K562 (cell line): ENCODE measurements at regions not wholly inside any gene's neighbourhood (a gene's known extent, or its start where the extent isn't known, plus 50 kb on each side); places are given as distances from the start of the nearest gene placed in this dataset.

Experiments used
- ATAC-seq: fragments of 200-7000 bp; cut with Tn5 transposase; 3 replicates; pipeline ENCODE4 v1.9.1; 2020; ENCODE audit warnings: moderate library complexity
- BruUV-seq: library from RNA; stranded (reverse); fragments of 400-500 nt; replicated peaks from 2 replicates; lab custom pipeline; 2021; lab: Mats Ljungman, UMichigan
- CTCF ChIA-PET: fragments of 300-600 bp; formaldehyde crosslinking; extraction: SDS; loops from one replicate; lab custom pipeline; 2021; ENCODE audit warnings: low intra/inter-chr PET ratio; lab: Yijun Ruan, JAX
- POLR2A ChIA-PET: fragments of 300-600, 350-650 bp; sonication (Branson Sonifier 250); formaldehyde crosslinking; extraction: SDS; loops from one replicate; lab custom pipeline; 2021; ENCODE audit warnings: antibody characterized with exemption, inconsistent platforms; lab: Yijun Ruan, JAX
- DNase-seq, 4 experiments: peaks; one replicate each; pipeline versions ENCODE4 v3.0.0 to v3.0.0-alpha.2; 2011 to 2018; ENCODE audit warnings: low spot score in 3 of 4, mixed read lengths in 3 of 4; ENCODE audit errors: extremely low read depth in 1 of 4
- FAIRE-seq: peaks from 2 replicates; lab custom pipeline; 2011; peaks lifted over from hg19 to GRCh38; lab: Jason Lieb, UNC
- H2AFZ ChIP-seq: 2 replicates; pipeline ENCODE4 v1.6.0; 2011; ENCODE audit warnings: low read depth, low read length, control low read depth, inconsistent platforms
- H3K27ac ChIP-seq: fragments of 200-600 bp; 3 replicates; pipeline ENCODE4 v1.8.0; 2011; ENCODE audit warnings: low read depth, mild to moderate bottlenecking, control low read depth, inconsistent platforms, low read length, moderate library complexity, mixed read lengths; ENCODE audit errors: extremely low read depth
- H3K27me3 ChIP-seq, 2 experiments: fragments of 300-600 bp in 1 of 2; 2 replicates in 1 of 2; 3 replicates in 1 of 2; pipeline versions ENCODE4 v1.6.0 to v1.8.0; 2011; ENCODE audit warnings: inconsistent platforms in 2 of 2, low read length in 2 of 2, mild to moderate bottlenecking in 1 of 2, mixed read lengths in 1 of 2, moderate library complexity in 1 of 2; ENCODE audit not compliant: control insufficient read depth in 2 of 2, insufficient read depth in 2 of 2
- H3K36me3 ChIP-seq: fragments of 300-600 bp; 3 replicates; pipeline ENCODE4 v1.8.0; 2011; ENCODE audit warnings: mild to moderate bottlenecking, low read length, inconsistent platforms; ENCODE audit not compliant: control insufficient read depth, insufficient read depth
- H3K4me1 ChIP-seq, 2 experiments: fragments of 200-600 bp in 1 of 2; replicated peaks in 1 of 2; 2 replicates in 1 of 2; 3 replicates in 1 of 2; pipeline versions ENCODE4 v1.5.1 to v1.8.0; 2011; ENCODE audit warnings: inconsistent platforms in 2 of 2, low read length in 2 of 2, mild to moderate bottlenecking in 1 of 2, mixed read lengths in 1 of 2, moderate library complexity in 1 of 2; ENCODE audit not compliant: control insufficient read depth in 2 of 2, insufficient read depth in 2 of 2
- H3K4me2 ChIP-seq: 2 replicates; pipeline ENCODE4 v1.6.1; 2011; ENCODE audit warnings: low read length, control low read depth, inconsistent platforms, mixed read lengths; ENCODE audit not compliant: insufficient read depth
- H3K4me3 ChIP-seq: fragments of 200-600 bp; sonication (generic), shearing (Covaris generic); 2 replicates; pipeline ENCODE4 v1.5.1; 2016; ENCODE audit warnings: control low read depth, inconsistent platforms
- H3K79me2 ChIP-seq: fragments of 200-600 bp; 3 replicates; pipeline ENCODE4 v1.8.0; 2011; ENCODE audit warnings: low read length, inconsistent platforms; ENCODE audit not compliant: control insufficient read depth, insufficient read depth
- H3K9ac ChIP-seq, 2 experiments: 2 replicates each; pipeline versions ENCODE4 v1.6.0 to v1.6.1; 2011; ENCODE audit warnings: low read depth in 2 of 2, low read length in 2 of 2, control low read depth in 1 of 2, inconsistent platforms in 1 of 2, mild to moderate bottlenecking in 1 of 2, mixed read lengths in 1 of 2; ENCODE audit not compliant: insufficient read depth in 1 of 2
- H3K9me1 ChIP-seq: one replicate; pipeline ENCODE4 v1.6.0; 2011; ENCODE audit warnings: inconsistent platforms, mild to moderate bottlenecking, low read length, moderate library complexity; ENCODE audit not compliant: control insufficient read depth, insufficient read depth
- H3K9me3 ChIP-seq: replicated peaks from 2 replicates; pipeline ENCODE4 v1.5.1; 2011; ENCODE audit warnings: low read depth, low read length, inconsistent platforms; ENCODE audit not compliant: control insufficient read depth, insufficient read depth
- H4K20me1 ChIP-seq: replicated peaks from 2 replicates; pipeline ENCODE4 v1.6.1; 2011; ENCODE audit warnings: low read length, inconsistent platforms, mixed read lengths; ENCODE audit not compliant: control insufficient read depth, insufficient read depth
- BRD4 ChIP-seq: fragments of 200-600 bp; sonication (generic); IDR thresholded peaks from 2 replicates; pipeline ENCODE4 v1.6.1; 2017; ENCODE audit warnings: inconsistent platforms
- CHAMP1 ChIP-seq: fragments of 450-650 bp; IDR thresholded peaks from 2 replicates; pipeline ENCODE4 v1.6.1; 2016; ENCODE audit warnings: mild to moderate bottlenecking
- ESRRA ChIP-seq: fragments of 450-650 bp; IDR thresholded peaks from 2 replicates; pipeline ENCODE4 v1.6.1; 2014; ENCODE audit warnings: low read depth, mild to moderate bottlenecking, moderate library complexity, borderline replicate concordance
- JUN ChIP-seq, 2 experiments: sonication (generic) in 1 of 2; formaldehyde crosslinking in 1 of 2; IDR thresholded peaks; 2 replicates each; pipeline versions ENCODE4 v1.6.1 to v1.8.0; 2012 to 2022; ENCODE audit warnings: borderline replicate concordance in 2 of 2, mild to moderate bottlenecking in 2 of 2, improper control_type of control experiment in 1 of 2, low read depth in 1 of 2, low read length in 1 of 2, missing genetic modification reagents in 1 of 2
- JUNB ChIP-seq: fragments of 450-650 bp; formaldehyde crosslinking; conservative IDR thresholded peaks from 2 replicates; pipeline ENCODE4 v1.4.0; 2020; ENCODE audit warnings: mild to moderate bottlenecking
- KAT2B ChIP-seq: IDR thresholded peaks from one replicate; pipeline ENCODE4 v1.6.1; 2012; ENCODE audit warnings: low read depth, mild to moderate bottlenecking, control low read depth, inconsistent platforms, low read length, moderate library complexity
- ZNF280B ChIP-seq: fragments of 250-450 bp; sonication (Bioruptor Pico); IDR thresholded peaks from 2 replicates; pipeline ENCODE4 v1.5.1; 2021; ENCODE audit warnings: mild to moderate bottlenecking
- WGBS: fragments of 100-300 bp; shearing (Covaris generic); methylation state at CpG from one replicate; pipeline ENCODE4 v1.1.6; 2016; ENCODE audit warnings: low coverage, mixed read lengths; ENCODE audit not compliant: insufficient coverage; ENCODE audit errors: missing lambda C conversion rate; 5-methylcytosine and 5-hydroxymethylcytosine counted together
- in situ Hi-C: fragments of 300-500 bp; cut with MboI; formaldehyde crosslinking; loops from 4 replicates; pipeline ENCODE4 v1.15.0; 2018; ENCODE audit warnings: inconsistent platforms, mixed read lengths
- intact Hi-C: fragments of 100-400 bp; cut with micrococcal nuclease; formaldehyde crosslinking; loops from 2 replicates; pipeline ENCODE4 v1.14.2; 2022

GRCh38 chr2:76517574-76517909 lies 806.8 kb upstream of the GCFC2 start:
- Histone ChIP-seq H3K9me3 (no peaks in the 10 kb centered on the region), H3K9ac (no peak overlapping the region), H3K9me1 (no peaks in the 10 kb centered on the region), H4K20me1 (no peaks in the 10 kb centered on the region), H3K36me3 (no peaks in the 10 kb centered on the region), H3K4me2 (no peak overlapping the region), H2AFZ (no peak overlapping the region), H3K4me3 (no peak overlapping the region), H3K27me3 (no peaks in the 10 kb centered on the region), H3K79me2 (no peaks in the 10 kb centered on the region), H3K27ac (no peak overlapping the region), H3K4me1 (no peaks in the 10 kb centered on the region)
- ATAC-seq (no peak), DNase-seq (no peak), FAIRE-seq (no peak)
- ChIA-PET CTCF (no interaction called here), POLR2A (no interaction called here)
- BruUV-seq, result no TSS peak
- no peak for TF ChIP-seq BRD4
- TF ChIP-seq ZNF280B (CRISPR knock-in tag), result no peak
- TF ChIP-seq ESRRA, result no peak
- no peak for TF ChIP-seq KAT2B
- TF ChIP-seq JUNB, result no peak
- TF ChIP-seq JUN (IDR thresholded peaks at IDR 0.05; ENCODE audit: borderline replicate concordance, low read depth, low read length), result no peak
- no peak for TF ChIP-seq JUN (CRISPR knock-in tag; IDR thresholded peaks at IDR 0.05; ENCODE audit: borderline replicate concordance)
- TF ChIP-seq CHAMP1, result no peak
- in situ Hi-C loops (no loop called here), intact Hi-C loops (no loop called here)
- WGBS, result 0% methylated on average over 3 of the region's 3 CpGs
